T-helper 2 cell treated with Interferon-gamma antibody and Interleukin-4, amounts not matched to agents 100 ng/mL and 5 ng/mL, for 36 hours (primary cell): ENCODE measurements at regions not wholly inside any gene's neighbourhood (a gene's known extent, or its start where the extent isn't known, plus 50 kb on each side); places are given as distances from the start of the nearest gene placed in this dataset.

Experiments used
- intact Hi-C: fragments of 100-400 bp; cut with micrococcal nuclease; formaldehyde crosslinking; loops from one replicate; pipeline ENCODE4 v1.15.1; 2023

GRCh38 chr1:60987904-60988303, 94.5 kb upstream of the NFIA start:
- intact Hi-C loops, result no loop called here

GRCh38 chr1:60984062-60984799, 98.1 kb upstream of the NFIA start:
- intact Hi-C loops, result no loop called here

GRCh38 chr1:60983701-60984061, 98.7 kb upstream of the NFIA start:
- intact Hi-C loops, result no loop called here

- intact Hi-C loops, result no loop called here
Observed at GRCh38 chr1:60982539-60982938, 99.8 kb upstream of the NFIA start.

GRCh38 chr1:60981357-60981756, 101.0 kb upstream of the NFIA start:
- intact Hi-C loops, result no loop called here

GRCh38 chr1:60978421-60979357, 103.7 kb upstream of the NFIA start:
- intact Hi-C loops, result loop anchor here (2.0 to 10.0 kb wide), 2 partner anchors 64 to 476 kb away; no protein-coding TSS in a partner anchor

GRCh38 chr1:60977661-60978060, 104.7 kb upstream of the NFIA start:
- intact Hi-C loops, result loop anchor here (2.0 to 10.0 kb wide), 2 partner anchors 65 to 477 kb away; no protein-coding TSS in a partner anchor

GRCh38 chr1:60974524-60975372, 107.6 kb upstream of the NFIA start:
- intact Hi-C loops, result loop anchor here (10.0 kb wide), 1 partner anchor 480 kb away; no protein-coding TSS in a partner anchor

- intact Hi-C loops, result loop anchor here (10.0 kb wide), 1 partner anchor 481 kb away; no protein-coding TSS in a partner anchor
Observed at GRCh38 chr1:60973668-60974067, 108.7 kb upstream of the NFIA start.

- intact Hi-C loops, result loop anchor here (10.0 kb wide), 1 partner anchor 482 kb away; no protein-coding TSS in a partner anchor
Observed at GRCh38 chr1:60972841-60973364, 109.5 kb upstream of the NFIA start.

- intact Hi-C loops, result loop anchor here (10.0 kb wide), 1 partner anchor 483 kb away; no protein-coding TSS in a partner anchor
Observed at GRCh38 chr1:60971330-60971729, 111.0 kb upstream of the NFIA start.

GRCh38 chr1:60969971-60970509, 112.3 kb upstream of the NFIA start:
- intact Hi-C loops, result loop anchor here (10.0 kb wide), 1 partner anchor 485 kb away; no protein-coding TSS in a partner anchor

- intact Hi-C loops, result no loop called here
Observed at GRCh38 chr1:60965280-60965854, 117.0 kb upstream of the NFIA start.

GRCh38 chr1:60963167-60963940, 119.0 kb upstream of the NFIA start:
- intact Hi-C loops, result no loop called here

- intact Hi-C loops, result no loop called here
Observed at GRCh38 chr1:60960891-60961461, 121.4 kb upstream of the NFIA start.

GRCh38 chr1:60959701-60960100, 122.7 kb upstream of the NFIA start:
- intact Hi-C loops, result no loop called here

- intact Hi-C loops, result no loop called here
Observed at GRCh38 chr1:60958001-60958400, 124.4 kb upstream of the NFIA start.

- intact Hi-C loops, result no loop called here
Observed at GRCh38 chr1:60956520-60956919, 125.8 kb upstream of the NFIA start.

- intact Hi-C loops, result no loop called here
Observed at GRCh38 chr1:60952612-60953111, 129.7 kb upstream of the NFIA start.
